ENCODE measurements at regions not wholly inside any gene's neighbourhood (a gene's known extent, or its start where the extent isn't known, plus 50 kb on each side); places are given as distances from the start of the nearest gene placed in this dataset.

DNA sequence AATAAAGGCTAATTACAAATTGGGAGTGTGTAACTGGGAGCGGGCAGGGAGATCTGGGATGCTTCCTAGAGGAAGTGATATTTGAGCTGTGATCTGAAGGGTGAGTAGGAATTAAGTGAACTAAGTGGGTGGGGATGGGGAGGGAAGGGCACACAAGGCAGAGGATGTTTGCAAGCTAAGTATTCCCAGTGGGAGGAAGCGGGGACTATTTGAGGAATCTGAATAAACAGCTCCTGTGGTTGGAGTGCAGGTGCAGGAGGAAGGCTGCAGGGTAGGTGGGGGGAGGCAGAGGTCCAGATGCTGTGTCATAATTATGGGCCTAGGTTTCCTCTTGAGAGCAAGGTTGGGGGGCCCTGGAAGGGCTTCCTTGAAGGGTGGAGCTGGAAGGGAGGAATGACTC is 102.1 kb upstream of the HS3ST2 start:
- H3K9me1 ChIP-seq (ENCODE audit: insufficient read depth, low read length), result no peaks in the 10 kb centered on the region
- WGBS, 2 experiments (ENCODE audit: extremely low coverage in 2 of 2, insufficient read length in 1 of 2), result no CpG with 5 or more reads among the region's 2 CpGs
- no peak overlapping the region for H4K91ac ChIP-seq (ENCODE audit: insufficient read depth, low read depth, low read length)
- H3K27ac ChIP-seq (ENCODE audit: insufficient read depth, low read length), result no peak overlapping the region
- peaks cover 5% of the 10 kb centered on the region for H3K9me3 ChIP-seq (ENCODE audit: control insufficient read depth, insufficient read depth, low read length)
- no peak for DNase-seq
- no peak for ATAC-seq (ENCODE audit: low read depth)
- ChIA-PET CTCF (interaction anchor here (0.6 kb wide), 1 partner anchor 18 kb away, joined by 4 read pairs; no protein-coding TSS in a partner anchor), POLR2A (ENCODE audit: unreplicated experiment) (no interaction called here)
- no peak overlapping the region for H3K9ac ChIP-seq (ENCODE audit: low read depth, low read length)
- H2BK120ac ChIP-seq (ENCODE audit: low read depth, low read length), result no peak overlapping the region
- no peak overlapping the region for H3K4me2 ChIP-seq (ENCODE audit: low read depth, low read length)
- no peak overlapping the region for H3K18ac ChIP-seq (ENCODE audit: low read depth, low read length)
- no peak for TF ChIP-seq BHLHE40 (IDR thresholded peaks at IDR 0.05; ENCODE audit: low read depth, low read length)
- TF ChIP-seq RFX5 (IDR thresholded peaks at IDR 0.05; ENCODE audit: low read depth, low read length), result no peak
- TF ChIP-seq RAD21 (IDR thresholded peaks at IDR 0.05; ENCODE audit: low read length), result no peak
- no peak for TF ChIP-seq RCOR1 (IDR thresholded peaks at IDR 0.05; ENCODE audit: insufficient replicate concordance, low read length)
- TF ChIP-seq MXI1 (IDR thresholded peaks at IDR 0.05; ENCODE audit: borderline replicate concordance, low read depth, low read length), result no peak
- H2AK5ac ChIP-seq (ENCODE audit: low read depth, low read length), result no peak overlapping the region
- BruUV-seq (replicated peaks), result no TSS peak
- H3K36me3 ChIP-seq (ENCODE audit: control insufficient read depth, insufficient read depth, low read length), result no peaks in the 10 kb centered on the region
- H2AFZ ChIP-seq (replicated peaks; ENCODE audit: low read length, poor library complexity), result no peak overlapping the region
- H2BK20ac ChIP-seq (ENCODE audit: low read depth, low read length), result no peak overlapping the region
- no peak overlapping the region for H4K5ac ChIP-seq (ENCODE audit: low read depth, low read length)
- H3K27me3 ChIP-seq (ENCODE audit: control insufficient read depth, insufficient read depth, low read length), result no peaks in the 10 kb centered on the region
- H2BK15ac ChIP-seq (ENCODE audit: low read depth, low read length), result no peak overlapping the region
- H3K4me3 ChIP-seq (ENCODE audit: insufficient read depth, low read depth, low read length), result no peak overlapping the region
- H2BK5ac ChIP-seq (ENCODE audit: low read depth, low read length, poor library complexity, severe bottlenecking), result no peak overlapping the region
- H4K20me1 ChIP-seq (ENCODE audit: insufficient read depth, low read length), result no peaks in the 10 kb centered on the region
- no peak overlapping the region for H4K8ac ChIP-seq (ENCODE audit: low read depth in 2 of 2, low read length in 2 of 2)
- intact Hi-C loops (cut with micrococcal nuclease) (no loop called here), in situ Hi-C loops (cut with MboI; ENCODE audit: low sequenced_read_pairs) (no loop called here), dilution Hi-C loops (cut with HindIII; ENCODE audit: low sequenced_read_pairs, unreplicated experiment) (no loop called here)
- no peak overlapping the region for H2AK9ac ChIP-seq (replicated peaks; ENCODE audit: low read depth, low read length, poor library complexity)
- H3K23ac ChIP-seq (ENCODE audit: low read depth, low read length), result no peak overlapping the region
- no peak overlapping the region for H3K14ac ChIP-seq (replicated peaks; ENCODE audit: low read depth, low read length)
- no peaks in the 10 kb centered on the region for H3K79me1 ChIP-seq (ENCODE audit: low read depth in 1 of 2, low read length in 2 of 2)
- no peak overlapping the region for H3K56ac ChIP-seq (ENCODE audit: extremely low read depth, insufficient read depth, low read length)
- no peaks in the 10 kb centered on the region for H3K4me1 ChIP-seq (ENCODE audit: control insufficient read depth, insufficient read depth, low read length)
- no peak overlapping the region for H3K4ac ChIP-seq (ENCODE audit: low read depth, low read length)
